ENCODE measurements at regions not wholly inside any gene's neighbourhood (a gene's known extent, or its start where the extent isn't known, plus 50 kb on each side); places are given as distances from the start of the nearest gene placed in this dataset.

- no peak for FAIRE-seq
- no peak for TF ChIP-seq CTCF (IDR thresholded peaks at IDR 0.05; ENCODE audit: insufficient read depth, missing control alignments)
- DNase-seq (ENCODE audit: insufficient read length, low spot score) = no peak
These were observed 893.8 kb downstream of the QKI start for GRCh38 chr6:164308339-164308738.

GRCh38 chr6:164303102-164303964 lies 888.8 kb downstream of the QKI start:
- no peak for DNase-seq (ENCODE audit: insufficient read length, low spot score)
- no peak for TF ChIP-seq CTCF (IDR thresholded peaks at IDR 0.05; ENCODE audit: insufficient read depth, missing control alignments)

GRCh38 chr6:164296411-164296810 lies 881.9 kb downstream of the QKI start:
- no peak for DNase-seq (ENCODE audit: insufficient read length, low spot score)
- FAIRE-seq = no peak
- no peak for TF ChIP-seq CTCF (IDR thresholded peaks at IDR 0.05; ENCODE audit: insufficient read depth, missing control alignments)

More at GRCh38 chr6:164303102-164303964, 888.8 kb downstream of the QKI start:
- FAIRE-seq = no peak

DNA sequence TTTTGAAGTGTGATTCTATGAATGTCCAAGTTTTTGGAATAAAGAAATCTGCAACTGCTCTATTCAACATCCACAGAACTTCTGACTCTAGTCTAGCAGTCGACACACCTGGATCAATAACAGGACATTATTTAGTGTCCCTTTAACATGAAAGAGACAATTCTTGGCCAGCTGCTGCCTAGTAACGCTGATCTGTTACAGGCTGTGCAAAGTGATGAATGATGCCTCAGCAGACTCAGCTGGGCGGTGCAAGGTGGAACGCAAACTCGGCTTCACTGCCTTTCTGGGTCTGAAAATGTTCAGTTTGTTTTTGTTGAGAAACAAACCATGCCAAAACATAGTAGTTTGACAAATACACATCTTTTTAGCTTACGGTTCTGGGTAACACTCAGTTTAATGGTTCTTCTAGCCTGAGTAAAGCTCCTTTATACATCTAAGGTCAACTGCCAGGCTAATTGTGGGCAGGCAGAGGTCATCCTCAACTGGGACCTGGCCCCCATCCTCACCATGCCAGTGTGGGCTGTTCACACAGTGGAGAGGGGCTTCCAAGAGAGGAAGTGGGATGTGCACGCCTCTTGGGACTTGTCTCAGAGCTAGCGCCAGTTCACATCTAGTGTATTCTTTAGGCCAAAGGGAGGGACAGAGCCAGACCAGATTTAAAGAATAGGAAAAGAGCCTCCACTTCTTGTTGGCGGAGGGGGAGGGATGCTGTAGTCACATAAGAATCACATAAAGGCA lies 879.7 kb downstream of the QKI start:
- no peak for FAIRE-seq

DNA sequence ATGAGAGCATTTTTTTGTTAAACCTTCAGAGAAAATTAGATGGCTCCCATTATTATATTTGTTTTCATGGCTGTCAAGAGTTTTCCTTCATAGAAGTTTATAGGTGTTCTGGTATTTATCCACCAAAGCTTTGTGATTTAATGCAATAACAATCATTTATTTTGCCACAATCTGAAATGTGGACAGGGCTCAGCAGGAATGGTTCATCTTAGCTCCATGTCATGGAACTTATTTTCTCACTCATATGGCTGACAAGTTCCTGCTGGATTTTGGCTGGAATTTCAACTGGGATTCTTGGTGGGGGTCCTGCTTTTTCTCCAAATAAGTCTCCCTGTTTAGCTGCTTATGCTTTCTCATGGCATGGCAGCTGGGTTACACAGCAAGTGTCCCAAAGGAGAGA lies 876.7 kb downstream of the QKI start:
- no peak for TF ChIP-seq CTCF (IDR thresholded peaks at IDR 0.05; ENCODE audit: insufficient read depth, missing control alignments)
- FAIRE-seq (no peak), DNase-seq (ENCODE audit: insufficient read length, low spot score) (no peak)

More for the DNA sequence above, 879.7 kb downstream of the QKI start:
- DNase-seq (ENCODE audit: insufficient read length, low spot score) = no peak
- no peak for TF ChIP-seq CTCF (IDR thresholded peaks at IDR 0.05; ENCODE audit: insufficient read depth, missing control alignments)

DNA sequence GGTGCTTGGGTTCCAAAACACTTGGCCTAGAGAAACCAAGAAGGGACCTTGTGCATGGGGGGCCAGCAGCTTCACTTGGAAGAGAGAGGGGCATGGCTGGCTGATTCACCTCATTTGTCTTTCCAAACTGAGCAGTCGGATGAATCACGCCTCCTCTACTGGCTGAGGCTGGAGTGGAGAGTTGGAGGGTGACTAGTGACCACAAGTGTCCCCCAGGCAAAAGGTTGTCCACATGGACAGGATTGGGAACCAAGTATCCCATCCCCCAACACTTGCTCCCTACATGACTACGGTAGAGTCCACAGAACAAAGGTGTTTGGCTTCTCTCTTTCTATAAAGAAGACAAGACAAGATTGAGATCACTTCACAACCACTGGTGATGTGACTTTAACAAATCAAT lies 875.6 kb downstream of the QKI start:
- FAIRE-seq (no peak), DNase-seq (ENCODE audit: insufficient read length, low spot score) (no peak)
- no peak for TF ChIP-seq CTCF (IDR thresholded peaks at IDR 0.05; ENCODE audit: insufficient read depth, missing control alignments)

DNA sequence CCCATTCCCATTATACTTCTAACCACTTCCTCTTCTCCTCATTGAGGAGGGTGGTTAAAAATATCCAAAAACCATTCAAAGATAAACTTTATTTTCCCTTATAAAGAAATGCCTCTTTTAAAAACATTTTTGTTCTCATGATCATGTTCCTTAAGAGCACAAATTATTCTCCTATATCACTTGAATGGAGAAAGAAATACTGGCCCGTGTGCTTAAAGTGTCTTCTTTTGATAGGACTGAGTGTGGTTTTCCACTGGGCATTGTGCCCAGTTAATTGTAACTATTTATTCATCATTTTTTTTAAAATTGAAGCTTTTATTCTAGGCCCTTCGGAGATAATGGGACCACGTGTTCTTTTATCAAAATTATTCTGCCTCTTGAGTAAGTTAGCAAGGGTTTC lies 871.5 kb downstream of the QKI start:
- FAIRE-seq = no peak
- no peak for DNase-seq (ENCODE audit: insufficient read length, low spot score)

More for the DNA sequence above, 871.5 kb downstream of the QKI start:
- TF ChIP-seq CTCF (IDR thresholded peaks at IDR 0.05; ENCODE audit: insufficient read depth, missing control alignments) = no peak
